OCI-LY3 (cell line): ENCODE measurements at regions not wholly inside any gene's neighbourhood (a gene's known extent, or its start where the extent isn't known, plus 50 kb on each side); places are given as distances from the start of the nearest gene placed in this dataset.

Source experiments
- H2AFZ ChIP-seq: fragments of 200-600, 300-600 bp; shearing (Covaris generic); 2 replicates; pipeline ENCODE4 v1.6.0; 2014; ENCODE audit warnings: antibody characterized with exemption, low read depth, low read length
- H3K27ac ChIP-seq: fragments of 200-600, 300-600 bp; sonication (generic); 2 replicates; pipeline ENCODE4 v1.5.1; 2014; ENCODE audit warnings: mild to moderate bottlenecking, low read length, moderate library complexity, mixed read lengths
- H3K27me3 ChIP-seq: fragments of 200-600, 300-600 bp; sonication (generic); 2 replicates; pipeline ENCODE4 v1.6.1; 2014; ENCODE audit warnings: low read depth, low read length, mixed read lengths
- H3K36me3 ChIP-seq: fragments of 200-600, 300-600 bp; sonication (generic); replicated peaks from 2 replicates; pipeline ENCODE3; 2014; ENCODE audit warnings: low read depth, low read length, mixed read lengths
- H3K4me1 ChIP-seq: fragments of 300-600, 200-600 bp; sonication (generic); 2 replicates; pipeline ENCODE4 v1.6.1; 2014; ENCODE audit warnings: low read length, mixed read lengths
- H3K4me2 ChIP-seq: fragments of 200-600, 300-600 bp; sonication (generic); 2 replicates; pipeline ENCODE4 v1.6.1; 2014; ENCODE audit warnings: low read length, mixed read lengths
- H3K4me3 ChIP-seq: fragments of 300-600, 200-600 bp; sonication (generic); 2 replicates; pipeline ENCODE4 v1.5.1; 2014; ENCODE audit warnings: antibody characterized with exemption, mild to moderate bottlenecking, low read length, moderate library complexity
- H3K79me2 ChIP-seq: fragments of 300-600, 200-600 bp; shearing (Covaris generic); 2 replicates; pipeline ENCODE4 v1.6.1; 2014; ENCODE audit warnings: mild to moderate bottlenecking, low read length, mixed read lengths
- H3K9ac ChIP-seq: fragments of 300-600, 200-600 bp; shearing (Covaris generic); 2 replicates; pipeline ENCODE4 v1.6.0; 2014; ENCODE audit warnings: mild to moderate bottlenecking, low read length, moderate library complexity
- H3K9me3 ChIP-seq: fragments of 200-600, 300-600 bp; shearing (Covaris generic); 2 replicates; pipeline ENCODE4 v1.6.1; 2014; ENCODE audit warnings: low read length, mixed read lengths; ENCODE audit not compliant: insufficient read depth
- H4K20me1 ChIP-seq: fragments of 200-600, 300-600 bp; sonication (generic); 2 replicates; pipeline ENCODE4 v1.6.1; 2016; ENCODE audit warnings: low read length, mixed read lengths; ENCODE audit not compliant: insufficient read depth
- EZH2phosphoT487 ChIP-seq: fragments of 200-600 bp; shearing (Covaris generic); IDR thresholded peaks from 2 replicates; pipeline ENCODE4 v1.6.1; 2018; ENCODE audit warnings: antibody characterized with exemption, mixed run types, low read depth
- TF ChIP-seq, protein P1 (sequence below): fragments of 200-600, 300-600 bp; sonication (generic); IDR thresholded peaks from 2 replicates; pipeline ENCODE4 v1.5.1; 2014; ENCODE audit warnings: antibody characterized with exemption, low read length, low read depth

DNA sequence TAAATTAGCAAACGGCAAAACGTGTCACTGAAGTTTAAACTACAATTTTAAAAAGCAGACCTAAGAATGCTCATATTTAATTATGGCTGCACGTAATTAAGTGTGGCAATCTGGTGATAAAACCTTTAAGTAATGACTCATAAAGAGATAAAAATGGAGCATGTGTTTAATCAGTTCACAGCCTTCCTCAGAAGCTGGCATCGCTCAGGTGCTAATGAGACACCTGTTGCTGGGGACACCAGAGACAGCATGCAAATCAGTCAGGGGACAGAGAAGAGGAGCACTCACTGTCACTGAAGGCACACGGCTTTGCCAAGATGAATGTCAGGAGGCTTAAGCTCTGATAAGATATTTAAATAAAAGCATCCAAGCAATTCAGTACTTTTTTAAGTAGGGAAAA lies 840.3 kb downstream of the GALC start:
- Histone ChIP-seq H3K4me1 (peaks cover 59% of the 10 kb centered on the region), H3K4me2 (peak overlapping the region; percentile 63), H3K27ac (peak overlapping the region; percentile 86), H3K9ac (peak overlapping the region; percentile 22), H3K9me3 (no peaks in the 10 kb centered on the region), H3K79me2 (no peaks in the 10 kb centered on the region), H3K4me3 (peak overlapping the region; percentile 35), H3K36me3 (peaks cover 3% of the 10 kb centered on the region), H4K20me1 (no peaks in the 10 kb centered on the region), H3K27me3 (no peaks in the 10 kb centered on the region), H2AFZ (no peak overlapping the region)
- TF ChIP-seq EZH2phosphoT487, result no peak
- TF ChIP-seq, protein P1, sequence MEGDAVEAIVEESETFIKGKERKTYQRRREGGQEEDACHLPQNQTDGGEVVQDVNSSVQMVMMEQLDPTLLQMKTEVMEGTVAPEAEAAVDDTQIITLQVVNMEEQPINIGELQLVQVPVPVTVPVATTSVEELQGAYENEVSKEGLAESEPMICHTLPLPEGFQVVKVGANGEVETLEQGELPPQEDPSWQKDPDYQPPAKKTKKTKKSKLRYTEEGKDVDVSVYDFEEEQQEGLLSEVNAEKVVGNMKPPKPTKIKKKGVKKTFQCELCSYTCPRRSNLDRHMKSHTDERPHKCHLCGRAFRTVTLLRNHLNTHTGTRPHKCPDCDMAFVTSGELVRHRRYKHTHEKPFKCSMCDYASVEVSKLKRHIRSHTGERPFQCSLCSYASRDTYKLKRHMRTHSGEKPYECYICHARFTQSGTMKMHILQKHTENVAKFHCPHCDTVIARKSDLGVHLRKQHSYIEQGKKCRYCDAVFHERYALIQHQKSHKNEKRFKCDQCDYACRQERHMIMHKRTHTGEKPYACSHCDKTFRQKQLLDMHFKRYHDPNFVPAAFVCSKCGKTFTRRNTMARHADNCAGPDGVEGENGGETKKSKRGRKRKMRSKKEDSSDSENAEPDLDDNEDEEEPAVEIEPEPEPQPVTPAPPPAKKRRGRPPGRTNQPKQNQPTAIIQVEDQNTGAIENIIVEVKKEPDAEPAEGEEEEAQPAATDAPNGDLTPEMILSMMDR, result no peak

DNA sequence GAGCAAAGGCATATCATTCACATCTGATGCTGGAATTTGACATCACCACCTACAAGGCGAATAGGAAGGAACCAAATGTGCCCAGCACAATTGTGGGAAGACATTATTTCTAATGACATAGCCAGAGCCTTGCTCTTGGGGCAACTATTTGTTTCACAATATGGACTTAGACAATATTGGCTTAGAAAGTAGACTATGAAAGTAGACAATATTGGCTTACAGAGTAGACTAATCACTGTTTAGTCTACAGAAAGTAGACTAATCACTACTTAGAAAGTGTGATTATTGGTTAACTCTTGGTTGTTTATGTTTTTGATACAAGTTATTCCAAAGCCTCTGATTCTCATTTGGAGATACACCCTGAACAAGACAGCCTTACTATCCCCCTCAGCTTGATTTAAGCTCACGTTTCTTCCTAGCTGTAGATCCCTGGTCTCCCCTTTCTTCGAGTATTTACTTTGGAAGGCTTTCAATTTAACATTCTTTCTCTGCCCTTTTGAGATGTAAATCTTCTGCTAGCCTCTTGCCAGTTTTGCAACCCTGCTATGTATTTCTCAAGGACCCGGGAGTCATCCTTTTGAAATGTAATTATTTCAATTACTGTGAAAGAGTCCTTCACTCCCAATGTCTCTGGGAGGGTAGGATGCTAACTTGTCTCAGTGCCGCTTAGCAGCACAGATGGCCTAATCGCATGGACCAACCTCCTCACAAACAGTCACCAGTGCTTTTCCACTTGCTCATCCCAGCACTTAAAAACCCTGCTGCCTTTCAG lies 843.2 kb downstream of the GALC start:
- Histone ChIP-seq H2AFZ (no peak overlapping the region; the same call in 1 of the 2 replicates), H3K4me2 (no peak overlapping the region), H3K4me1 (peaks cover 32% of the 10 kb centered on the region), H3K4me3 (no peak overlapping the region), H3K27me3 (no peaks in the 10 kb centered on the region), H3K27ac (no peak overlapping the region), H3K9me3 (no peaks in the 10 kb centered on the region), H3K9ac (no peak overlapping the region), H4K20me1 (no peaks in the 10 kb centered on the region), H3K36me3 (peaks cover 3% of the 10 kb centered on the region), H3K79me2 (no peaks in the 10 kb centered on the region)
- no peak for TF ChIP-seq EZH2phosphoT487
- TF ChIP-seq, protein P1, result no peak

DNA sequence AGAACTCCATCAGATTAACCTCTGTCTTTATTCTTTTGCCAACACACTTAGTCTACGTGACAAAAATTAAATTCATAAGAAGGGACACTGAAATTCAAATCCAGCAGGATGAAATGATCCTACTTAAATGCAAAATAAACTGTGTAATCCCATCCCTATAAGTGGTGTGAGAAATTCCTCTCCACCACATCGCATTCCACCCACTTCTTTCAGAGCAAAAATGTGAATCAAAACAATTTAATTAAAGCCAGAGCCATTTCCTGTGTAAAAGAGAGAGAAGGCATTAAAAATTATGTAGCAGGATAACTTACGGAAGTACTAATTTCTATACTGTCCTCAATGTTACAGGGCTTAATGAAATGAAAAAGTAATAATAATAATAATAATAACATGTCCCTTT lies 844.3 kb downstream of the GALC start:
- Histone ChIP-seq H3K4me2 (no peak overlapping the region), H3K27me3 (no peaks in the 10 kb centered on the region), H4K20me1 (no peaks in the 10 kb centered on the region), H3K9ac (no peak overlapping the region), H3K9me3 (no peaks in the 10 kb centered on the region), H3K4me1 (peaks cover 21% of the 10 kb centered on the region), H3K36me3 (peaks cover 3% of the 10 kb centered on the region), H2AFZ (no peak overlapping the region), H3K27ac (no peak overlapping the region), H3K79me2 (no peaks in the 10 kb centered on the region), H3K4me3 (no peak overlapping the region)
- TF ChIP-seq EZH2phosphoT487, result no peak

DNA sequence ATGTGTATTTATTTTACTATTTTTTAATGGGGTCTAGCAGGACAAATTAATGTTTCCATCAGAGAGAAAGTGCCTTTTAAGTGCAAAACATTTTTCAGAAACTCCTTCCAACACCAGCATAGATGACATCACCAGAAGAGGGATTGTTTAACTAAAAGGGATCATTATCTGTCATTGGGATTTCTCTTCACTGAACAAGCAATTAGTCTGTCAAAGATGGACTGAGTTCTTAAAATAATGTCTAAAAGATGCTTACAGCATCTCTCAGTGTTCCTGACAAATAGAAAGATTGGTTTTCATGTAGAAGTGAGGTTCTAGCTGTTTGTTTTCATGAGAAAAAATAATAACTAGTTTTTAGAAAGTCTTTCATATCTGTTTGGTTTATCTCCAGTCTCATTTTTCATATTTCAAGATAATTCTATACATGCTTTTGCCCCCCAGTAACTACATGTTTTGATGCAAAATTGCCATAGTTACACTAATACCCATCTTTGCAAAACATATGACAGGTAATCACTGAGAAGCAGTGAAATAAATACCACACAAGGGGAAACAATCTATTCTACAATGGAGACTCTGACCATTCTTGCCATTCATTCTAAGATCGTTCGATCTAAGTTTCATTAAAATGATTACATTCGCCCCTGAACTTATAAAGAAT lies 850.3 kb downstream of the GALC start:
- Histone ChIP-seq H3K4me2 (no peak overlapping the region), H3K79me2 (no peaks in the 10 kb centered on the region), H3K27ac (no peak overlapping the region), H4K20me1 (no peaks in the 10 kb centered on the region), H3K36me3 (no peaks in the 10 kb centered on the region), H3K27me3 (no peaks in the 10 kb centered on the region), H3K4me1 (no peaks in the 10 kb centered on the region), H3K9me3 (no peaks in the 10 kb centered on the region), H2AFZ (no peak overlapping the region), H3K4me3 (no peak overlapping the region), H3K9ac (no peak overlapping the region)
- no peak for TF ChIP-seq EZH2phosphoT487
- TF ChIP-seq, protein P1, result no peak
